Breast epithelium (tissue), 4 donors: ENCODE measurements at regions not wholly inside any gene's neighbourhood (a gene's known extent, or its start where the extent isn't known, plus 50 kb on each side); places are given as distances from the start of the nearest gene placed in this dataset.

Experiments used
- DNase-seq, 2 donors: peaks; one replicate each; pipeline ENCODE4 v3.0.0-alpha.2; 2019; ENCODE audit warnings: low spot score in 2 of 2
- H3K27ac ChIP-seq, 2 donors: fragments of 200-600 bp; sonication (generic) in 1 of 2; one replicate each; pipeline ENCODE4 v1.5.1; 2016 to 2019; ENCODE audit warnings: mild to moderate bottlenecking in 1 of 2
- H3K27me3 ChIP-seq, 2 donors: fragments of 200-600 bp; sonication (generic) in 1 of 2; one replicate each; pipeline versions ENCODE4 v1.5.1 to v1.6.0; 2017 to 2019; ENCODE audit warnings: control low read depth in 1 of 2, mild to moderate bottlenecking in 1 of 2
- H3K36me3 ChIP-seq: fragments of 200-600 bp; one replicate; pipeline ENCODE4 v1.5.1; 2019
- H3K4me1 ChIP-seq, 2 donors: fragments of 200-600 bp; sonication (generic); one replicate each; pipeline ENCODE4 v1.5.1; 2016 to 2019; ENCODE audit warnings: control low read depth in 1 of 2
- H3K4me3 ChIP-seq, 3 donors: fragments of 200-600 bp; sonication (generic); 1 replicate in 2 of 3; 2 replicates in 1 of 3; pipeline ENCODE4 v1.5.1; 2016 to 2019; ENCODE audit warnings: mild to moderate bottlenecking in 3 of 3, moderate library complexity in 2 of 3
- H3K9me3 ChIP-seq, 2 donors: fragments of 200-600 bp; sonication (generic) in 1 of 2; one replicate each; pipeline ENCODE4 v1.5.1; 2016 to 2019; ENCODE audit warnings: control low read depth in 1 of 2
- CTCF ChIP-seq, 3 donors: fragments of 450-650 bp; IDR thresholded peaks; one replicate each; pipeline ENCODE4 v1.5.1; 2016 to 2017; ENCODE audit warnings: antibody characterized with exemption in 3 of 3, mild to moderate bottlenecking in 3 of 3, moderate library complexity in 3 of 3
- POLR2A ChIP-seq: fragments of 450-650 bp; IDR thresholded peaks from one replicate; pipeline ENCODE4 v1.6.1; 2016; ENCODE audit warnings: antibody characterized with exemption, mild to moderate bottlenecking, moderate library complexity
- POLR2AphosphoS5 ChIP-seq, 3 donors: sonication (generic); formaldehyde crosslinking; IDR thresholded peaks; one replicate each; pipeline ENCODE4 v1.6.1; 2017; ENCODE audit warnings: antibody characterized with exemption in 3 of 3
- intact Hi-C: fragments of 100-400 bp; cut with DNase I; formaldehyde crosslinking; loops from one replicate; pipeline ENCODE4 v1.15.1; 2023; ENCODE audit warnings: low total_unique reads

- DNase-seq, result no peak
- intact Hi-C loops, result no loop called here
- TF ChIP-seq POLR2AphosphoS5 (IDR thresholded peaks at IDR 0.05) (no peak), CTCF (IDR thresholded peaks at IDR 0.05) (no peak), POLR2A (no peak)
- Histone ChIP-seq H3K9me3 (no peaks in the 10 kb centered on the region), H3K27ac (no peak overlapping the region), H3K36me3 (no peaks in the 10 kb centered on the region), H3K27me3 (no peaks in the 10 kb centered on the region), H3K4me1 (no peaks in the 10 kb centered on the region), H3K4me3 (no peak overlapping the region)
Measured at GRCh38 chr12:46670636-46671035, 155.2 kb downstream of the SLC38A4 start.

- Histone ChIP-seq H3K4me3 (no peak overlapping the region), H3K4me1 (no peaks in the 10 kb centered on the region), H3K27ac (no peak overlapping the region), H3K36me3 (no peaks in the 10 kb centered on the region), H3K27me3 (no peaks in the 10 kb centered on the region), H3K9me3 (no peaks in the 10 kb centered on the region)
- intact Hi-C loops, result no loop called here
- TF ChIP-seq POLR2AphosphoS5 (IDR thresholded peaks at IDR 0.05), result no peak
- no peak for TF ChIP-seq CTCF (IDR thresholded peaks at IDR 0.05)
- TF ChIP-seq POLR2A, result no peak
- no peak for DNase-seq
Measured at GRCh38 chr12:46669720-46670119, 156.1 kb downstream of the SLC38A4 start.

GRCh38 chr12:46667551-46667950 lies 158.2 kb downstream of the SLC38A4 start:
- intact Hi-C loops, result no loop called here
- TF ChIP-seq POLR2A (no peak), POLR2AphosphoS5 (IDR thresholded peaks at IDR 0.05) (no peak), CTCF (IDR thresholded peaks at IDR 0.05) (no peak)
- H3K27ac ChIP-seq, result no peak overlapping the region
- H3K9me3 ChIP-seq, result no peaks in the 10 kb centered on the region
- H3K4me1 ChIP-seq, result no peaks in the 10 kb centered on the region
- H3K27me3 ChIP-seq, result no peaks in the 10 kb centered on the region
- H3K36me3 ChIP-seq, result no peaks in the 10 kb centered on the region
- no peak overlapping the region for H3K4me3 ChIP-seq
- DNase-seq, result no peak

GRCh38 chr12:46664761-46665287 lies 161.0 kb downstream of the SLC38A4 start:
- Histone ChIP-seq H3K4me3 (no peak overlapping the region), H3K27ac (no peak overlapping the region), H3K27me3 (no peaks in the 10 kb centered on the region), H3K9me3 (no peaks in the 10 kb centered on the region), H3K4me1 (peaks cover 5 to 6% of the 10 kb centered on the region in 2 donors), H3K36me3 (no peaks in the 10 kb centered on the region)
- no peak for DNase-seq
- TF ChIP-seq CTCF (IDR thresholded peaks at IDR 0.05) (no peak), POLR2AphosphoS5 (IDR thresholded peaks at IDR 0.05) (no peak), POLR2A (no peak)
- intact Hi-C loops, result no loop called here

- no peaks in the 10 kb centered on the region for H3K36me3 ChIP-seq
- intact Hi-C loops, result no loop called here
- H3K27me3 ChIP-seq, result no peaks in the 10 kb centered on the region
- no peak for DNase-seq
- H3K4me1 ChIP-seq, result peaks cover 5 to 6% of the 10 kb centered on the region in 2 donors
- H3K27ac ChIP-seq, result no peak overlapping the region
- H3K9me3 ChIP-seq, result no peaks in the 10 kb centered on the region
- H3K4me3 ChIP-seq, result no peak overlapping the region
- TF ChIP-seq POLR2AphosphoS5 (IDR thresholded peaks at IDR 0.05) (no peak), CTCF (IDR thresholded peaks at IDR 0.05) (no peak), POLR2A (no peak)
Measured at GRCh38 chr12:46663318-46663717, 162.5 kb downstream of the SLC38A4 start.
